ENCODE measurements at regions not wholly inside any gene's neighbourhood (a gene's known extent, or its start where the extent isn't known, plus 50 kb on each side); places are given as distances from the start of the nearest gene placed in this dataset.

GRCh38 chr6:14718861-14719260 is 527.0 kb upstream of the JARID2 start:
- ATAC-seq (no peak), DNase-seq (no peak)
- intact Hi-C loops (cut with micrococcal nuclease) = no loop called here

DNA sequence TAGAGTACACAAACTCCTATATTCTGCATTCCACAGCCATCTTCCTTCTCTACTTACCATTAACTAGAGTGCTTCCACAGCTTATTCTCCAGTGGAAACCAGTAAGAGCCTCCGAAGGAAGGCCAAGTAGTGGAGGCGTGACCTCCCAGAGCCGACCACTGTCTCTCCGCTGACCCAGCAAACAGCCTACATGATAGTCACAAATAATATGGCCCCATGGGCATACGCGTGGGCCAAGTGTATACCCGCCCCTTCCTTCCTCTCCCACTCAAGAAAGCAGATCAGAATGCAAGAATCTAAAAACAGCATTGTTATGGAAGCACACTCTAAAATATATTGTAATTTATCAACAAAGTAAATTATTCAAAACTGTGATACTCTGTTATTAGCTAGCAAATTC is 526.6 kb upstream of the JARID2 start:
- peak; percentile 52 for ATAC-seq
- no peak for DNase-seq
- intact Hi-C loops (cut with micrococcal nuclease) = no loop called here

GRCh38 chr6:14720411-14721102 is 525.3 kb upstream of the JARID2 start:
- intact Hi-C loops (cut with micrococcal nuclease) = no loop called here
- ATAC-seq = no peak
- DNase-seq = no peak

GRCh38 chr6:14721103-14721758 is 524.6 kb upstream of the JARID2 start:
- DNase-seq (no peak), ATAC-seq (peak; percentile 58)
- intact Hi-C loops (cut with micrococcal nuclease) = no loop called here

- intact Hi-C loops (cut with micrococcal nuclease) = no loop called here
- DNase-seq (no peak), ATAC-seq (no peak)
These were observed 523.8 kb upstream of the JARID2 start for GRCh38 chr6:14722001-14722562.

GRCh38 chr6:14722704-14723103 is 523.2 kb upstream of the JARID2 start:
- DNase-seq (no peak), ATAC-seq (no peak)
- intact Hi-C loops (cut with micrococcal nuclease) = no loop called here

GRCh38 chr6:14723535-14724086 is 522.3 kb upstream of the JARID2 start:
- no peak for ATAC-seq
- DNase-seq = no peak
- intact Hi-C loops (cut with micrococcal nuclease) = no loop called here

- ATAC-seq = no peak
- intact Hi-C loops (cut with micrococcal nuclease) = no loop called here
- DNase-seq = no peak
These were observed 521.3 kb upstream of the JARID2 start for GRCh38 chr6:14724549-14724948.

DNA sequence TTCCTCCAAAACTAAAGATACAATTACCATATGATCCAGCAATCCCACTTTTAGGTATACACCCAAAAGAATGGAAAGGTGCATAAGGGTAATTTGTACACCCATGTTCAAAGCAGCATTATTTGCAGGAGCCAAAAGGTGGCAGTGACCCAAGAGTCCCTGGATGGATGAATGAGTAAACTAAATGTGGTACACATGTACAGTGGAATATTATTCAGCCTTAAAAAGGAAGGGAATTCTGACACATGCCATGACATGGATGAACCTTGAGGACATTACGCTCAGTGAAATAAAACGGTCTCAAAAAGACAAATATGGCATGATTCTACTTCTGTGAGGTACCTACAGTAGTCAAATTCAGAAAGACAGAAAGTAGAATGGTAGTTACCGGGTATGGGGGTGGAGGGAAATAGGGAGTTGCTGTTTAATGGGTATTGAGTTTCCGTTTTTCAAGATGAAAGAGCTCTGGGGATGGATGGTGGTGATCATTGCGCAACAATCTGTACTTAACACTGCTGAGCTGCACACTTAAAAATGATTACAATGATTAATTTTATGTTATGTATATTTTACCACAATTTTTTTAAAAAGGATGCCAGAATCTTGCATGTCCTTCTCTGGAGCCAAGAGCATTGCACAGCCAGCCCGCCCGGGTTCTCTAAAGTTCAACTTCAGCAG is 518.9 kb upstream of the JARID2 start:
- intact Hi-C loops (cut with micrococcal nuclease) = no loop called here
- ATAC-seq (peak; percentile 46), DNase-seq (peak; percentile 37)

DNA sequence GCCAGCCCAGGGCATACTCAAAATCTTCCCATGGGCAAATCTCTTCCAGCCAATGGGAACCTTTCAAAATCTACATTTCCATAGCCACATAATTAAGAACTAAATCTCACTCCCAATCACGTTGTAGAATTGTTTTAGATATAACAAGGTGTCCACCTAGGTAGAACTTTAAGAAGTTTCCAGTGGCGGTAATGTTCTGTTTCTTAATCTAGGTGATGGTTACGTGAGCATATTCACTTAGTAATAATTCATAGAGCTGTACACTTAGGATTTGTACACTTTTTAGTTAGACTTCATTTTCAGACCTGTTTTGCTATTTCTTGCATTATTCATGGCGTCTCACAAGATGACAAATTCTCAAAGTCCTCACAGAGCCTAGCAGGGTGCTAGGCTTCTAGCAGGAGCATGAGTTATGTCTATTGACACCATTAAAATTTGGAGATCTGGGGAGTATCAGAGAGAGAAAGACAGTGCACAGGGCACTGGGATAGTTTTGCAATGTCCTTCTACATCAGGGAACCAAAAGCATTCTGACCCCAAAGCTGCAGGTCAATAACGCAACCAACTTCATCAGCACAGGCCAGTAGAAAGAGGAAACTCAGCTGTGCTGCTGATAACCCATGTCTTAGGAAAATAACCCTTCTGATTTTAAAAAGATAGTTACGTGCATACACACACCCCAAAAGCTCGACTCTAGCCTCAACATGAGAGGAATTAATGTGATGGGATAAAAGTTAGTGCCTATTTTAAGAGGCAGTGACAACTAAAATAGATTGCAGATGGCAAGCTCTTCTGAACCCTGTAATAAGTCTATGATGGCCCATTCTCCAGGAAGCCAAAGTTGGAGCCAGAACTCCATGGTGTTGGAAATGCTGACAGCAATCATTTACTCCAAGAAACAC is 518.1 kb upstream of the JARID2 start:
- ATAC-seq = peak; percentile 80
- intact Hi-C loops (cut with micrococcal nuclease) = no loop called here
- no peak for DNase-seq

- DNase-seq (peak; percentile 39), ATAC-seq (peak; percentile 47)
- intact Hi-C loops (cut with micrococcal nuclease) = no loop called here
These were observed 517.4 kb upstream of the JARID2 start for GRCh38 chr6:14728396-14729024.

DNA sequence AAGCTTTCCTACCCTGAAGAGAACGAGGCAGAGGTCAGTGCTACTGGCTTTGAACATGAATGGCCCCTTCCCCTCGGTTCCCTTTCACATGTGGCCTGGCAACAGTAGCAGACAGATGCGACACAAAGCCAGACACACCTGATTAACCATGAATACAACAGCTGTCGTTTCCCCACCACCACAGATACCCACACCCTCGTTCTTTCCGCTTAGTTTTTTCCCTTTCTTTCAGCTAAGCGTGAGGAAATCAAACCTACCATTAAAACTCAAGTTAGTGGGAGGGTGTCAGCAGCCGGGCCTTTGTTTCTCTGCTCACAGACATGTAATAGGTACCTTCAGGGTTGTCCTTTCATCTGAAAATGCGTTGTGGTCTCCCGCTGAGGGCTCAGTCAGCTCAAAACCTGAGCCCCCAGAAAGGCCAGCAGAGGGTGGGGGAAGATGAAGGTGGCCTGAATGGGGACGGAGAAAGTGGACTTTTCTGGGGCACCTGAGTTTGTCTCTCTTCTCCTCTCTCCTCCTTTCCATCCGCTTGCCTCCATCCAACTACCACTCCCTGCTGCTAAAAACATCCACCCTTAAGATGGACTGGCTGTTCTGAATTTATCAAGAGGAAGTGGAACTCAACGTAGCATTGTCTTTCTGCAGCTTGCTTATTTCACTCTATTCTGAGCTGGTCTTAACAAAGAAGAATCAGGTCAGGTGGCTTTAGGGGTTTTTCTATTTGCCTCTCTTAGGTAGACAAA is 516.6 kb upstream of the JARID2 start:
- intact Hi-C loops (cut with micrococcal nuclease) = no loop called here
- ATAC-seq (no peak), DNase-seq (no peak)

- peak; percentile 40 for ATAC-seq
- DNase-seq = no peak
- intact Hi-C loops (cut with micrococcal nuclease) = no loop called here
These were observed 515.2 kb upstream of the JARID2 start for GRCh38 chr6:14730654-14731053.

DNA sequence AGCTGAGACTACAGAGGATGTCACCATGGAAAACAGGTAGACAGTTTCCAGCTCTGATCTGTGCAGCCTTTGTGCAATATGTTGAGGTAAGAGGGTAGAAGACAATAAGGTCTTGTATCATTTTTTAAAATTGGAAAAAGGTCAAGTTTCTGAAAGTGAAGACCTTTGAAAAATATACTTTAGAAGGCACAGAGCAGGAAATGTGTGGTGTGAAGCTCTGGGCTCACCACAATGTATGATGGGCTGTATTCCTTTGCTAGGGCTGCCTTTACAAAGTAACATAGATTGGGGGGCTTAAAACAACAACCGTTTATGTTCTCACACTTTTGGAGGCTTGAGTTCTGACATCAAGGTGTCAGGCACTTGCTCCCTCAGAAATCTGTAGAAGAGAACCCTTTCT is 514.3 kb upstream of the JARID2 start:
- DNase-seq (no peak), ATAC-seq (no peak)
- intact Hi-C loops (cut with micrococcal nuclease) = no loop called here

DNA sequence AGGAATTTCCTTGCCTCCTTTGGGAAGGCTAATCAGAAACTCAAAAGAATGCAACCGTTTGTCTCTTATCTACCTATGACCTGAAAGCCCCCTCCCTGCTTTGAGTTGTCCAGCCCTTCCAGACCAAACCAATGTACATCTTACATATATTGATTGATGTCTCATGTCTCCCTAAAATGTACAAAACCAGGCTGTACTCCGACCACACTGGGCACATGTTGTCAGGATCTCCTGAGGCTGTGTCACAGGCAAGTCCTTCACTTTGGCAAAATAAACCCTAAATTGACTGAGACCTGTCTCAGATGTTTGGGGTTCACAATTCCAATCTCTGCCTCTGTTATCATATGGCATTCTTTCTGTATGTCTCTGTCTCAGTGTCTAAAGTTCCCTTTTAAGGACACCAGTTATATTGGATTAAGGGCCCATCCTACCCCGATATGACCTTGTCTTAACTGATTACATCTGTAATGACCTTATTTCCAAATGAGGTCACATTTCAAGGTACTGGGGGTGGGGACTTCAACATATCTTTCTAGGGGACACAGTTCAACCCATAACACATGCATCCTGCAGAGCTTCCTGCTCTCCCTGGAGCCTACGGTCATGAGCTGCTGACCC is 513.5 kb upstream of the JARID2 start:
- intact Hi-C loops (cut with micrococcal nuclease) = no loop called here

GRCh38 chr6:14732844-14733757 is 512.8 kb upstream of the JARID2 start:
- no peak for ATAC-seq
- intact Hi-C loops (cut with micrococcal nuclease) = no loop called here
- no peak for DNase-seq

More for the DNA sequence above, 513.5 kb upstream of the JARID2 start:
- DNase-seq (no peak), ATAC-seq (no peak)

- ATAC-seq = no peak
- no peak for DNase-seq
- intact Hi-C loops (cut with micrococcal nuclease) = no loop called here
These were observed 511.8 kb upstream of the JARID2 start for GRCh38 chr6:14734052-14734415.
